ENCODE measurements at regions not wholly inside any gene's neighbourhood (a gene's known extent, or its start where the extent isn't known, plus 50 kb on each side); places are given as distances from the start of the nearest gene placed in this dataset.

DNA sequence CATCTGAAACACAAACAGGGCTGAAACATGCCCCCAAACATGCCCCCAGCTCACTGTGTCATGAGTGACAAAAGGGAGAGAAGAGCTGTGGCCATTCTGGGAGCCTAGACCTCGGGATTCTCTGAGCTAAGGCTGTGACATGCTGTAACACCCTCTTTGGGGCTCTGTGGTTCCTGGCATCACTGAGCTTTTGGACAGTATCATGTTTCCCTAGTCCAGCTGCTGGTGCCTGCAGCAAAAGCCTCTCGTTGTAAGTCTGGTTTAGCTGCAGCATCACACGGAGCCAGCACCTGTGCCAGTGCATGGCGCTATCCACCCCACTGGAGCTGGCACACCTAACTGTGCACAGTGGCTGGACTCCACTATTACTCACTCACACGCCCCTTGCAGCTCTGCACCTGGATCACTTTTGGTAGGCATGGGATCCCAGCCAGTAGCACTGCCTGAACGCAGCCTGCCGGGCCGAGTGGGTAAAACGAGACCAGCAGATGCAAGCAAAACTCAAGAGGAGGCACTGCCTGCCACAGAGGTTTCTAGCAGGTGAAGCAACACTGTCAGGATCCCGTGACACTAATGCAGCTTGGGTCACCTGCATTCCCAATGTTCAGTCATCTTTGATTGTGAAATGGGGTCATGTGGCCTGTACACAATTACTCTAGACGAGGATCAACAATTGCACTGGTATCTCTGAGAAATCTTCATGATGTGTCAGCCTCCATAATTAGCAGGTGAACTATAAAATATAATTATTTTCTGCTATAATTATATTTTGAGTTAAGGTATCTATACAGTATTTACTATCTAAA, 547.2 kb downstream of the ZNF804A start:
- 91 to 98% methylated on average over 8 to 11 of the region's 11 CpGs for WGBS, 2 experiments (ENCODE audit: insufficient coverage in 1 of 2, insufficient read length in 1 of 2)

DNA sequence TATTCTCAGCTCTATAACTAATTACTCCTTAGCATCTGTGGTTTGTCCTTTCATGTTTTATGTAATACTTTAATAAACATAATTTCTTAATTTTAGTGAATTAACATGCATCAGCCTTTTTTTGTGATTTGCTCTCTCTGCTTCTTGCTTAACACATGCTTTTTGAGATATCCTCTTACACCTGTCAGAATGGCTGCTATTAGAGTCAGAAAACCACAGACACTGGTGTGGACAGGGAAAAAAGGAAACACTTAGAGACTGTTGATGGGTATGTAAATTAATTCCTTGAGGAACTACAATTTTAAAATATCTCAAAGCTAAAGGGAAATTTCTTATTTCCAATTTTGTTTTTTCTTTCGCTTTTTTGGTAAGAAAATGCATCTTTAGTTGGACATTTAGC, 549.0 kb downstream of the ZNF804A start:
- Histone ChIP-seq H3K4me1 (ENCODE audit: control insufficient read depth, insufficient read depth, low read length) (no peaks in the 10 kb centered on the region), H3K9me3 (ENCODE audit: control insufficient read depth, low read length) (no peaks in the 10 kb centered on the region), H3K9ac (ENCODE audit: extremely low read depth, low read length, poor library complexity, severe bottlenecking) (no peak overlapping the region), H3K27ac (ENCODE audit: low read depth, low read length) (no peak overlapping the region), H3K36me3 (ENCODE audit: control insufficient read depth, insufficient read depth, low read length) (no peaks in the 10 kb centered on the region), H3K4me3 (ENCODE audit: low read length) (no peak overlapping the region), H3K27me3 (ENCODE audit: control insufficient read depth, insufficient read depth, low read length, poor library complexity, severe bottlenecking) (no peaks in the 10 kb centered on the region)
- Mint-ChIP-seq H3K4me1 (peaks cover 3% of the 10 kb centered on the region), H3K4me3 (no peak overlapping the region), H3K36me3 (ENCODE audit: low read depth) (no peaks in the 10 kb centered on the region), H3K9me3 (no peaks in the 10 kb centered on the region), H3K27me3 (ENCODE audit: insufficient read depth) (peaks cover 1% of the 10 kb centered on the region), H3K27ac (no peak overlapping the region)
- no peak for DNase-seq
- WGBS, 2 experiments (ENCODE audit: insufficient coverage in 1 of 2, insufficient read length in 1 of 2), result 75% methylated on average over 1 of the region's 1 CpG; no CpG with 5 or more reads in 1 of the 2 experiments
- TF ChIP-seq, protein P1, sequence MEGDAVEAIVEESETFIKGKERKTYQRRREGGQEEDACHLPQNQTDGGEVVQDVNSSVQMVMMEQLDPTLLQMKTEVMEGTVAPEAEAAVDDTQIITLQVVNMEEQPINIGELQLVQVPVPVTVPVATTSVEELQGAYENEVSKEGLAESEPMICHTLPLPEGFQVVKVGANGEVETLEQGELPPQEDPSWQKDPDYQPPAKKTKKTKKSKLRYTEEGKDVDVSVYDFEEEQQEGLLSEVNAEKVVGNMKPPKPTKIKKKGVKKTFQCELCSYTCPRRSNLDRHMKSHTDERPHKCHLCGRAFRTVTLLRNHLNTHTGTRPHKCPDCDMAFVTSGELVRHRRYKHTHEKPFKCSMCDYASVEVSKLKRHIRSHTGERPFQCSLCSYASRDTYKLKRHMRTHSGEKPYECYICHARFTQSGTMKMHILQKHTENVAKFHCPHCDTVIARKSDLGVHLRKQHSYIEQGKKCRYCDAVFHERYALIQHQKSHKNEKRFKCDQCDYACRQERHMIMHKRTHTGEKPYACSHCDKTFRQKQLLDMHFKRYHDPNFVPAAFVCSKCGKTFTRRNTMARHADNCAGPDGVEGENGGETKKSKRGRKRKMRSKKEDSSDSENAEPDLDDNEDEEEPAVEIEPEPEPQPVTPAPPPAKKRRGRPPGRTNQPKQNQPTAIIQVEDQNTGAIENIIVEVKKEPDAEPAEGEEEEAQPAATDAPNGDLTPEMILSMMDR (conservative IDR thresholded peaks at IDR 0.05), result no peak

More for the DNA sequence above, 547.2 kb downstream of the ZNF804A start:
- Histone ChIP-seq H3K27me3 (ENCODE audit: control insufficient read depth, insufficient read depth, low read length, poor library complexity, severe bottlenecking) (no peaks in the 10 kb centered on the region), H3K9ac (ENCODE audit: extremely low read depth, low read length, poor library complexity, severe bottlenecking) (no peak overlapping the region), H3K4me3 (ENCODE audit: low read length) (no peak overlapping the region), H3K4me1 (ENCODE audit: control insufficient read depth, insufficient read depth, low read length) (no peaks in the 10 kb centered on the region), H3K27ac (ENCODE audit: low read depth, low read length) (no peak overlapping the region), H3K36me3 (ENCODE audit: control insufficient read depth, insufficient read depth, low read length) (no peaks in the 10 kb centered on the region), H3K9me3 (ENCODE audit: control insufficient read depth, low read length) (no peaks in the 10 kb centered on the region)
- DNase-seq, result no peak
- H3K9me3 Mint-ChIP-seq, result no peaks in the 10 kb centered on the region
- peaks cover 1% of the 10 kb centered on the region for H3K27me3 Mint-ChIP-seq (ENCODE audit: insufficient read depth)
- H3K36me3 Mint-ChIP-seq (ENCODE audit: low read depth), result no peaks in the 10 kb centered on the region
- no peak overlapping the region for H3K4me3 Mint-ChIP-seq
- TF ChIP-seq, protein P1 (conservative IDR thresholded peaks at IDR 0.05), result no peak
- peaks cover 3% of the 10 kb centered on the region for H3K4me1 Mint-ChIP-seq
- H3K27ac Mint-ChIP-seq, result no peak overlapping the region

DNA sequence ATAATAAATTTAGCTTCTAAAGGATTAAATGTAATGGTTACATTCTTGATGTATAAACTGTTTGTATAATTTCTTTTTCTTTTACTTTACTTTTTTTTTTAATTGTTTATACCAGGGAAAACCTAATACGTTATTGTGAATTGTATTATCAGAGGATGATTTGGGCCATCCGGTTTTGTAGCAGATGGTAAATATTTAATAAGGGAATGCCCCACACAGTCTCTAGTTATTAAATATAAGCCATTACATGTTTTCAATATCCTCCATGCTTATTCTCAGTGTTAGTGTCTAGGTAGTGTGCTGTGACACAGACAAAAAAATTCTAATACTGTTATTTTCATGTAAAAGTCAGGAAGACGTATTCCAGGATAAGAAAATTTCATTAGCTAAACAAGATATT, 553.9 kb downstream of the ZNF804A start:
- Histone ChIP-seq H3K4me1 (ENCODE audit: control insufficient read depth, insufficient read depth, low read length) (no peaks in the 10 kb centered on the region), H3K36me3 (ENCODE audit: control insufficient read depth, insufficient read depth, low read length) (no peaks in the 10 kb centered on the region), H3K9me3 (ENCODE audit: control insufficient read depth, low read length) (no peaks in the 10 kb centered on the region), H3K4me3 (ENCODE audit: low read length) (no peak overlapping the region), H3K27me3 (ENCODE audit: control insufficient read depth, insufficient read depth, low read length, poor library complexity, severe bottlenecking) (no peaks in the 10 kb centered on the region), H3K27ac (ENCODE audit: low read depth, low read length) (no peak overlapping the region), H3K9ac (ENCODE audit: extremely low read depth, low read length, poor library complexity, severe bottlenecking) (no peak overlapping the region)
- H3K4me3 Mint-ChIP-seq, result no peak overlapping the region
- H3K36me3 Mint-ChIP-seq (ENCODE audit: low read depth), result no peaks in the 10 kb centered on the region
- 100% methylated on average over 1 of the region's 3 CpGs for WGBS, 2 experiments (ENCODE audit: insufficient coverage in 1 of 2, insufficient read length in 1 of 2)
- no peak overlapping the region for H3K27ac Mint-ChIP-seq
- no peak for DNase-seq
- no peaks in the 10 kb centered on the region for H3K4me1 Mint-ChIP-seq
- no peaks in the 10 kb centered on the region for H3K9me3 Mint-ChIP-seq
- no peaks in the 10 kb centered on the region for H3K27me3 Mint-ChIP-seq (ENCODE audit: insufficient read depth)
- TF ChIP-seq, protein P1 (conservative IDR thresholded peaks at IDR 0.05), result no peak
